Loucy (cell line): ENCODE measurements at regions not wholly inside any gene's neighbourhood (a gene's known extent, or its start where the extent isn't known, plus 50 kb on each side); places are given as distances from the start of the nearest gene placed in this dataset.

Experiments
- EZH2phosphoT487 ChIP-seq: fragments of 200-600 bp; IDR thresholded peaks from 2 replicates; pipeline ENCODE4 v1.6.1; 2018; ENCODE audit warnings: antibody characterized with exemption, mild to moderate bottlenecking, moderate library complexity, borderline replicate concordance
- TF ChIP-seq, protein P1 (sequence below): fragments of 200-600 bp; sonication (generic); conservative IDR thresholded peaks from 2 replicates; pipeline ENCODE4 v1.5.1; 2014; ENCODE audit warnings: mild to moderate bottlenecking, antibody characterized with exemption, low read length

DNA sequence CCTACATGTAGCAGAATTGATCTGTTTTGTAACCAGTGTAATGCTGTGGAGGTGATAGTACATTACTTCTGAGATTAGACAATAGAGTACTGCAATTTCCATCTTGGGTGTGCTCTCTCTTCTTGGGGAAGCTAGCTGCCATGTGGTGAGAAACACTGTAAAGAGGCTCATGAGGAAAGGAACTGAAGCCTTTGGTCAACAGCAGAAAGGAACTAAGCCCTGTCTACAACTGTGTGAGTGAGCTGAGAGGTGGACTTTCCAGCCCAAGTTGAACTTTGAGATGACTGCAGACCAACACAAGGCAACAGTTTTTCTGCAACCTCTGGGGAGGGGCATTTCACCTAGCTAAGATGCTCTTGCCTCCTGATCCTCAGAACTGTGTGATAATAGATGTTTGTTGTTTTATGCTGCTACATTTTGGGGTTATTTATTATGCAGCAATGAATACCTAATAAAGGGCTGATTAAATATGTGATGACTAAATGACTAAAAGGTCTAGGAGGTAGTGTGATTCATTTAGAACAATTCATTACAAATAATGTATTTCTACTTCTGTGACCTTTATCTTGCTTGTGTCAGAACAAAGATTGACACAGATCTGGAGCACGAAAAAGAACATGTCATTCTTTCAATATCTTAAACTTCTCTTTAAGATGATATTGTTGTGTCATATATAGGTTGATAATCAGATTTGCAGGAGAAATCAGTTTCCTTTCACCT, 121.6 kb upstream of the THRB start:
- TF ChIP-seq, protein P1, sequence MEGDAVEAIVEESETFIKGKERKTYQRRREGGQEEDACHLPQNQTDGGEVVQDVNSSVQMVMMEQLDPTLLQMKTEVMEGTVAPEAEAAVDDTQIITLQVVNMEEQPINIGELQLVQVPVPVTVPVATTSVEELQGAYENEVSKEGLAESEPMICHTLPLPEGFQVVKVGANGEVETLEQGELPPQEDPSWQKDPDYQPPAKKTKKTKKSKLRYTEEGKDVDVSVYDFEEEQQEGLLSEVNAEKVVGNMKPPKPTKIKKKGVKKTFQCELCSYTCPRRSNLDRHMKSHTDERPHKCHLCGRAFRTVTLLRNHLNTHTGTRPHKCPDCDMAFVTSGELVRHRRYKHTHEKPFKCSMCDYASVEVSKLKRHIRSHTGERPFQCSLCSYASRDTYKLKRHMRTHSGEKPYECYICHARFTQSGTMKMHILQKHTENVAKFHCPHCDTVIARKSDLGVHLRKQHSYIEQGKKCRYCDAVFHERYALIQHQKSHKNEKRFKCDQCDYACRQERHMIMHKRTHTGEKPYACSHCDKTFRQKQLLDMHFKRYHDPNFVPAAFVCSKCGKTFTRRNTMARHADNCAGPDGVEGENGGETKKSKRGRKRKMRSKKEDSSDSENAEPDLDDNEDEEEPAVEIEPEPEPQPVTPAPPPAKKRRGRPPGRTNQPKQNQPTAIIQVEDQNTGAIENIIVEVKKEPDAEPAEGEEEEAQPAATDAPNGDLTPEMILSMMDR: no peak
- TF ChIP-seq EZH2phosphoT487: no peak
